DOHH2 (cell line): ENCODE measurements at regions not wholly inside any gene's neighbourhood (a gene's known extent, or its start where the extent isn't known, plus 50 kb on each side); places are given as distances from the start of the nearest gene placed in this dataset.

Source experiments
- EZH2phosphoT487 ChIP-seq: fragments of 200-600 bp; sonication (generic); IDR thresholded peaks from 2 replicates; pipeline ENCODE4 v1.6.1; 2017; ENCODE audit warnings: borderline replicate concordance, mild to moderate bottlenecking, antibody characterized with exemption, low read length, moderate library complexity, mixed read lengths
- TF ChIP-seq, protein P1 (sequence below): fragments of 200-600 bp; sonication (generic); IDR thresholded peaks from one replicate; pipeline ENCODE4 v1.5.1; 2014; ENCODE audit warnings: antibody characterized with exemption, mild to moderate bottlenecking, low read depth, low read length; ENCODE audit not compliant: poor library complexity, severe bottlenecking

DNA sequence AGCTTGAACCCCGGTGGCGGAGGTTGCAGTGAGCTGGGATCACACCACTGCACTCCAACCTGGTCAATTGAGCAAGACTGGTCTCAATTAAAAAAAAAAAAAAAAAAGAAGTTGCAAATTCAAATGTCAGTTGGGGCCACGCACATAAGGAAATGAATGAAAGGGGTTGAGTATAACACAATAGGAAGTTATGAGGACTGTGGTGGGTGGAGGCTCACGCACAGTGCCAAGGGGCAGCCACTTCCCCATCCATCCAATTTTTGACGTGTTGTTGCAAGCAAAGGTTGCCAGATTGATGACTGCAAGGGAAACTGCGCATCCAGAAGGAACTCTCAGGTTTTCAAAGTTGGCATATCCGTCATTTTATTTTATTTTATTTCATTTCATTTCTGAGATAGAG is 532.2 kb downstream of the NTRK3 start:
- TF ChIP-seq, protein P1, sequence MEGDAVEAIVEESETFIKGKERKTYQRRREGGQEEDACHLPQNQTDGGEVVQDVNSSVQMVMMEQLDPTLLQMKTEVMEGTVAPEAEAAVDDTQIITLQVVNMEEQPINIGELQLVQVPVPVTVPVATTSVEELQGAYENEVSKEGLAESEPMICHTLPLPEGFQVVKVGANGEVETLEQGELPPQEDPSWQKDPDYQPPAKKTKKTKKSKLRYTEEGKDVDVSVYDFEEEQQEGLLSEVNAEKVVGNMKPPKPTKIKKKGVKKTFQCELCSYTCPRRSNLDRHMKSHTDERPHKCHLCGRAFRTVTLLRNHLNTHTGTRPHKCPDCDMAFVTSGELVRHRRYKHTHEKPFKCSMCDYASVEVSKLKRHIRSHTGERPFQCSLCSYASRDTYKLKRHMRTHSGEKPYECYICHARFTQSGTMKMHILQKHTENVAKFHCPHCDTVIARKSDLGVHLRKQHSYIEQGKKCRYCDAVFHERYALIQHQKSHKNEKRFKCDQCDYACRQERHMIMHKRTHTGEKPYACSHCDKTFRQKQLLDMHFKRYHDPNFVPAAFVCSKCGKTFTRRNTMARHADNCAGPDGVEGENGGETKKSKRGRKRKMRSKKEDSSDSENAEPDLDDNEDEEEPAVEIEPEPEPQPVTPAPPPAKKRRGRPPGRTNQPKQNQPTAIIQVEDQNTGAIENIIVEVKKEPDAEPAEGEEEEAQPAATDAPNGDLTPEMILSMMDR = no peak
- no peak for TF ChIP-seq EZH2phosphoT487
